Neural progenitor cell (in vitro differentiated cells): ENCODE measurements at regions not wholly inside any gene's neighbourhood (a gene's known extent, or its start where the extent isn't known, plus 50 kb on each side); places are given as distances from the start of the nearest gene placed in this dataset.

Source experiments
- CTCF ChIP-seq: fragments of 200-600 bp; sonication (generic); IDR thresholded peaks from 2 replicates; pipeline ENCODE4 v1.5.1; 2017; ENCODE audit warnings: antibody characterized with exemption, mild to moderate bottlenecking
- EZH2 ChIP-seq: fragments of 200-600 bp; sonication (generic); IDR thresholded peaks from 2 replicates; pipeline ENCODE4 v1.6.1; 2017; ENCODE audit warnings: antibody characterized with exemption, mild to moderate bottlenecking, moderate library complexity
- EZH2phosphoT487 ChIP-seq: fragments of 200-600 bp; sonication (generic); IDR thresholded peaks from 2 replicates; pipeline ENCODE4 v1.6.1; 2017; ENCODE audit warnings: antibody characterized with exemption

DNA sequence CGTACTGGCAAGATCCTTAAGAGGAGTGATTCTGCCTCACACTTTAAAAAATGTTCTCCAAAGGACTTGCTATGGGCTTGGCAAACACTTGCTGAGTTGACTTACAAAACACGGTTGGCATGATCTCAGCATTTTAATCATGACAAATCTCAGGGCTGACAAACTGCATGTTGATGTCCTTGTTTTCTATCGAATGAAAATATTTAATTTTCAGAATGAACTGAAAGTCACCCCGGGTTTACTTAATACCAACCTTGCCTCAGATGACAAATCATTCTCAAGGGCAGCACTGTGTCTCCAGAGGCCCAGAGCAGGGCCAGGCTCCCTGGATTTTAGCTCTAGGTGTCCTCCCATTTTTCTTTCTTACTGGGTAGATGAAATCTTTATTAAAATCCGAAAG is 229.1 kb upstream of the ZFHX3 start:
- TF ChIP-seq EZH2phosphoT487 = no peak
- no peak for TF ChIP-seq CTCF
- TF ChIP-seq EZH2 = no peak
